Activated naive CD8-positive, alpha-beta T cell treated with anti-CD3 and anti-CD28 coated beads, Interleukin-2, amount 50 U/mL, for 24 hours (primary cell): ENCODE measurements at regions not wholly inside any gene's neighbourhood (a gene's known extent, or its start where the extent isn't known, plus 50 kb on each side); places are given as distances from the start of the nearest gene placed in this dataset.

Experiments used
- ATAC-seq: fragments of 150-1000 bp; cut with Tn5 transposase; one replicate; pipeline ENCODE4 v1.10.0; 2021
- DNase-seq: peaks from one replicate; pipeline ENCODE4 v3.0.0; 2021
- H3K27ac Mint-ChIP-seq: one replicate; pipeline ENCODE4 v1.8.0; 2021; ENCODE audit warnings: mild to moderate bottlenecking, mixed read lengths
- H3K27me3 Mint-ChIP-seq: one replicate; pipeline ENCODE4 v1.8.0; 2021; ENCODE audit warnings: mixed read lengths
- H3K36me3 Mint-ChIP-seq: one replicate; pipeline ENCODE4 v1.8.0; 2021; ENCODE audit warnings: low read depth, mixed read lengths
- H3K4me1 Mint-ChIP-seq: one replicate; pipeline ENCODE4 v1.8.0; 2021; ENCODE audit warnings: mixed read lengths
- H3K4me3 Mint-ChIP-seq: one replicate; pipeline ENCODE4 v1.8.0; 2021; ENCODE audit warnings: mild to moderate bottlenecking, moderate library complexity, mixed read lengths
- H3K9me3 Mint-ChIP-seq: one replicate; pipeline ENCODE4 v1.8.0; 2021; ENCODE audit warnings: mixed read lengths

GRCh38 chr9:4366591-4367330, 66.9 kb upstream of the GLIS3 start:
- H3K36me3 Mint-ChIP-seq: no peaks in the 10 kb centered on the region
- no peaks in the 10 kb centered on the region for H3K9me3 Mint-ChIP-seq
- H3K4me1 Mint-ChIP-seq: peaks cover 11% of the 10 kb centered on the region
- peaks cover 5% of the 10 kb centered on the region for H3K27me3 Mint-ChIP-seq
- DNase-seq: peak; percentile 32
- ATAC-seq: no peak
- H3K4me3 Mint-ChIP-seq: no peak overlapping the region
- no peak overlapping the region for H3K27ac Mint-ChIP-seq

GRCh38 chr9:4365055-4365454, 65.2 kb upstream of the GLIS3 start:
- H3K36me3 Mint-ChIP-seq: no peaks in the 10 kb centered on the region
- H3K27ac Mint-ChIP-seq: no peak overlapping the region
- DNase-seq: peak; percentile 22

GRCh38 chr9:4362281-4362680, 62.4 kb upstream of the GLIS3 start:
- H3K9me3 Mint-ChIP-seq: no peaks in the 10 kb centered on the region
- H3K4me3 Mint-ChIP-seq: no peak overlapping the region
- ATAC-seq (no peak), DNase-seq (no peak)
- H3K27me3 Mint-ChIP-seq: peaks cover 6% of the 10 kb centered on the region
- H3K4me1 Mint-ChIP-seq: peaks cover 11% of the 10 kb centered on the region
- no peaks in the 10 kb centered on the region for H3K36me3 Mint-ChIP-seq
- H3K27ac Mint-ChIP-seq: no peak overlapping the region

More at GRCh38 chr9:4365055-4365454, 65.2 kb upstream of the GLIS3 start:
- Mint-ChIP-seq H3K27me3 (peaks cover 8% of the 10 kb centered on the region), H3K4me3 (no peak overlapping the region), H3K4me1 (peaks cover 11% of the 10 kb centered on the region), H3K9me3 (no peaks in the 10 kb centered on the region)
- peak; percentile 98 for ATAC-seq

- H3K27ac Mint-ChIP-seq: no peak overlapping the region
- peaks cover 8% of the 10 kb centered on the region for H3K27me3 Mint-ChIP-seq
- H3K9me3 Mint-ChIP-seq: no peaks in the 10 kb centered on the region
- DNase-seq (no peak), ATAC-seq (no peak)
- H3K4me3 Mint-ChIP-seq: no peak overlapping the region
- H3K4me1 Mint-ChIP-seq: no peaks in the 10 kb centered on the region
- H3K36me3 Mint-ChIP-seq: no peaks in the 10 kb centered on the region
Measured at GRCh38 chr9:4359016-4359415, 59.1 kb upstream of the GLIS3 start.

- Mint-ChIP-seq H3K4me1 (no peaks in the 10 kb centered on the region), H3K4me3 (no peak overlapping the region), H3K36me3 (no peaks in the 10 kb centered on the region), H3K9me3 (no peaks in the 10 kb centered on the region), H3K27me3 (peaks cover 10% of the 10 kb centered on the region), H3K27ac (no peak overlapping the region)
- no peak for DNase-seq
- ATAC-seq: no peak
Measured at GRCh38 chr9:4357929-4358328, 58.1 kb upstream of the GLIS3 start.

GRCh38 chr9:4356306-4356705, 56.4 kb upstream of the GLIS3 start:
- Mint-ChIP-seq H3K27ac (no peak overlapping the region), H3K9me3 (no peaks in the 10 kb centered on the region), H3K36me3 (no peaks in the 10 kb centered on the region), H3K4me3 (no peak overlapping the region), H3K27me3 (peaks cover 4% of the 10 kb centered on the region), H3K4me1 (no peaks in the 10 kb centered on the region)
- DNase-seq: no peak
- no peak for ATAC-seq

- Mint-ChIP-seq H3K4me3 (no peak overlapping the region), H3K27ac (no peak overlapping the region), H3K27me3 (peaks cover 4% of the 10 kb centered on the region), H3K36me3 (no peaks in the 10 kb centered on the region), H3K9me3 (no peaks in the 10 kb centered on the region), H3K4me1 (no peaks in the 10 kb centered on the region)
- ATAC-seq: no peak
- DNase-seq: no peak
Measured at GRCh38 chr9:4353236-4353635, 53.4 kb upstream of the GLIS3 start.

GRCh38 chr9:4349816-4350418, 50.0 kb upstream of the GLIS3 start:
- Mint-ChIP-seq H3K4me3 (no peak overlapping the region), H3K9me3 (no peaks in the 10 kb centered on the region), H3K27ac (no peak overlapping the region), H3K36me3 (no peaks in the 10 kb centered on the region), H3K4me1 (peaks cover 7% of the 10 kb centered on the region), H3K27me3 (peaks cover 2% of the 10 kb centered on the region)
- DNase-seq (no peak), ATAC-seq (no peak)
